ENCODE measurements at regions not wholly inside any gene's neighbourhood (a gene's known extent, or its start where the extent isn't known, plus 50 kb on each side); places are given as distances from the start of the nearest gene placed in this dataset.

GRCh38 chr12:107957459-107957858, 171.6 kb upstream of the WSCD2 start (continued):
- TF ChIP-seq HNF4A (conservative IDR thresholded peaks at IDR 0.05), result no peak

DNA sequence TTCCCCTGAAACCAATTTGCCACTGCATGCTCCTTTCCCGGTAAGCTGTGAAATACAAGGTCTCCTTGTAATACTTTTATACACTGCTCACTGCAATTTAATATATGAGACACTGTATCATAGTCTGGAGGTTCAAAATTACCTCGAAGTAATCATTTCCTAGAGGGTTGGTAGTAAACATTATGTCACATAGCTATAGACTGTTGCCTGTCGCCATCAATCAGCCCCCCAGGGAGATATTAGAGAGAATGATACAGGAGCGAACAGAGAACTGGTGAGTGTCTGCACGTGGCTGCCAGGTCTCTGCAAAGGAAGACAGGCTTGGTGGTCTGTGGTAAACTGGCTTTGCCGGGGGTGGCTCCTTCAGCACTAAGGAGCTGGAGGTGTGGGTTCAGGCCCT, 165.5 kb upstream of the WSCD2 start:
- Histone ChIP-seq H3K4me1 (ENCODE audit: control insufficient read depth in 4 of 4, insufficient read depth in 4 of 4, low read length in 3 of 4) (no peaks in the 10 kb centered on the region), H3K9ac (ENCODE audit: low read depth in 1 of 2, low read length in 2 of 2) (no peak overlapping the region), H3K9me3 (ENCODE audit: control insufficient read depth in 4 of 4, low read length in 3 of 4) (peaks cover 0 to 3% (median 0%) of the 10 kb centered on the region in 4 donors), H3K36me3 (ENCODE audit: control insufficient read depth in 4 of 4, insufficient read depth in 3 of 4, low read depth in 1 of 4, low read length in 3 of 4) (no peaks in the 10 kb centered on the region), H3K27ac (ENCODE audit: low read depth in 1 of 2, low read length in 2 of 2) (no peak overlapping the region), H3K4me3 (ENCODE audit: low read depth in 1 of 3, low read length in 3 of 3) (no peak overlapping the region), H3K27me3 (ENCODE audit: control insufficient read depth in 4 of 4, insufficient read depth in 4 of 4, low read length in 3 of 4) (peaks cover 0 to 4% (median 2%) of the 10 kb centered on the region in 4 donors)
- DNase-seq (ENCODE audit: low spot score), result no peak
- TF ChIP-seq, protein P1, sequence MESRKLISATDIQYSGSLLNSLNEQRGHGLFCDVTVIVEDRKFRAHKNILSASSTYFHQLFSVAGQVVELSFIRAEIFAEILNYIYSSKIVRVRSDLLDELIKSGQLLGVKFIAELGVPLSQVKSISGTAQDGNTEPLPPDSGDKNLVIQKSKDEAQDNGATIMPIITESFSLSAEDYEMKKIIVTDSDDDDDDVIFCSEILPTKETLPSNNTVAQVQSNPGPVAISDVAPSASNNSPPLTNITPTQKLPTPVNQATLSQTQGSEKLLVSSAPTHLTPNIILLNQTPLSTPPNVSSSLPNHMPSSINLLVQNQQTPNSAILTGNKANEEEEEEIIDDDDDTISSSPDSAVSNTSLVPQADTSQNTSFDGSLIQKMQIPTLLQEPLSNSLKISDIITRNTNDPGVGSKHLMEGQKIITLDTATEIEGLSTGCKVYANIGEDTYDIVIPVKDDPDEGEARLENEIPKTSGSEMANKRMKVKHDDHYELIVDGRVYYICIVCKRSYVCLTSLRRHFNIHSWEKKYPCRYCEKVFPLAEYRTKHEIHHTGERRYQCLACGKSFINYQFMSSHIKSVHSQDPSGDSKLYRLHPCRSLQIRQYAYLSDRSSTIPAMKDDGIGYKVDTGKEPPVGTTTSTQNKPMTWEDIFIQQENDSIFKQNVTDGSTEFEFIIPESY (IDR thresholded peaks at IDR 0.05), result no peak
- TF ChIP-seq HNF4G (IDR thresholded peaks at IDR 0.05) (no peak), ATF3 (IDR thresholded peaks at IDR 0.05) (no peak), HNF4A (conservative IDR thresholded peaks at IDR 0.05) (no peak), SP1 (IDR thresholded peaks at IDR 0.05) (no peak), RAD21 (IDR thresholded peaks at IDR 0.05) (no peak), JUND (IDR thresholded peaks at IDR 0.05) (no peak), FOXA2 (IDR thresholded peaks at IDR 0.05) (no peak), TAF1 (conservative IDR thresholded peaks at IDR 0.05) (no peak)
- TF ChIP-seq, protein P2, sequence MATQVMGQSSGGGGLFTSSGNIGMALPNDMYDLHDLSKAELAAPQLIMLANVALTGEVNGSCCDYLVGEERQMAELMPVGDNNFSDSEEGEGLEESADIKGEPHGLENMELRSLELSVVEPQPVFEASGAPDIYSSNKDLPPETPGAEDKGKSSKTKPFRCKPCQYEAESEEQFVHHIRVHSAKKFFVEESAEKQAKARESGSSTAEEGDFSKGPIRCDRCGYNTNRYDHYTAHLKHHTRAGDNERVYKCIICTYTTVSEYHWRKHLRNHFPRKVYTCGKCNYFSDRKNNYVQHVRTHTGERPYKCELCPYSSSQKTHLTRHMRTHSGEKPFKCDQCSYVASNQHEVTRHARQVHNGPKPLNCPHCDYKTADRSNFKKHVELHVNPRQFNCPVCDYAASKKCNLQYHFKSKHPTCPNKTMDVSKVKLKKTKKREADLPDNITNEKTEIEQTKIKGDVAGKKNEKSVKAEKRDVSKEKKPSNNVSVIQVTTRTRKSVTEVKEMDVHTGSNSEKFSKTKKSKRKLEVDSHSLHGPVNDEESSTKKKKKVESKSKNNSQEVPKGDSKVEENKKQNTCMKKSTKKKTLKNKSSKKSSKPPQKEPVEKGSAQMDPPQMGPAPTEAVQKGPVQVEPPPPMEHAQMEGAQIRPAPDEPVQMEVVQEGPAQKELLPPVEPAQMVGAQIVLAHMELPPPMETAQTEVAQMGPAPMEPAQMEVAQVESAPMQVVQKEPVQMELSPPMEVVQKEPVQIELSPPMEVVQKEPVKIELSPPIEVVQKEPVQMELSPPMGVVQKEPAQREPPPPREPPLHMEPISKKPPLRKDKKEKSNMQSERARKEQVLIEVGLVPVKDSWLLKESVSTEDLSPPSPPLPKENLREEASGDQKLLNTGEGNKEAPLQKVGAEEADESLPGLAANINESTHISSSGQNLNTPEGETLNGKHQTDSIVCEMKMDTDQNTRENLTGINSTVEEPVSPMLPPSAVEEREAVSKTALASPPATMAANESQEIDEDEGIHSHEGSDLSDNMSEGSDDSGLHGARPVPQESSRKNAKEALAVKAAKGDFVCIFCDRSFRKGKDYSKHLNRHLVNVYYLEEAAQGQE (IDR thresholded peaks at IDR 0.05), result no peak
- TF ChIP-seq, protein P3, sequence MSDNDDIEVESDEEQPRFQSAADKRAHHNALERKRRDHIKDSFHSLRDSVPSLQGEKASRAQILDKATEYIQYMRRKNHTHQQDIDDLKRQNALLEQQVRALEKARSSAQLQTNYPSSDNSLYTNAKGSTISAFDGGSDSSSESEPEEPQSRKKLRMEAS (IDR thresholded peaks at IDR 0.05), result no peak
- WGBS, result 64% methylated on average over 6 of the region's 6 CpGs

DNA sequence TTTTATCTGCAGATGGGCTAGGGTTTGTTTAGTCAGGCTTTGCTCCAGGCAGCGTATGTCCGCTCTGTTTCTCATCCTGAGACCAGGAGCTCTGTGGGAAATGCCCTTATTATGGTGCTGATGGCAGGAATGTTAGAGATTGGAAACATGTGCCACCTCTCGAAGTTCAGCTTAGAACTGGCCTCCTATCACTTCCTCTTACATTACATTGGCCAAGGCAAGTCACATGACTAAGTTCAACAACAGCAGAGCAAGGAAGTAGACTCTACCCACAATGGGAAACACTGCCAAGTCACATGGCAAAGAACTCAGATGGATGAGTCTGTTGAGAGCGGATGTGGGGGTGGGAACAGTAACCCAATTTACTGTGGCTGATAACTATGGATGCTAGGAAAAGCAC, 161.9 kb upstream of the WSCD2 start:
- Histone ChIP-seq H3K36me3 (ENCODE audit: control insufficient read depth in 4 of 4, insufficient read depth in 3 of 4, low read depth in 1 of 4, low read length in 3 of 4) (no peaks in the 10 kb centered on the region), H3K27me3 (ENCODE audit: control insufficient read depth in 4 of 4, insufficient read depth in 4 of 4, low read length in 3 of 4) (peaks cover 0 to 9% (median 1%) of the 10 kb centered on the region in 4 donors), H3K4me3 (ENCODE audit: low read depth in 1 of 3, low read length in 3 of 3) (no peak overlapping the region), H3K9ac (ENCODE audit: low read depth in 1 of 2, low read length in 2 of 2) (no peak overlapping the region), H3K27ac (ENCODE audit: low read depth in 1 of 2, low read length in 2 of 2) (no peak overlapping the region), H3K4me1 (ENCODE audit: control insufficient read depth in 4 of 4, insufficient read depth in 4 of 4, low read length in 3 of 4) (no peaks in the 10 kb centered on the region), H3K9me3 (ENCODE audit: control insufficient read depth in 4 of 4, low read length in 3 of 4) (peaks cover 0 to 3% (median 0%) of the 10 kb centered on the region in 4 donors)
- TF ChIP-seq JUND (IDR thresholded peaks at IDR 0.05) (no peak), GABPA (IDR thresholded peaks at IDR 0.05 in 1 of 2, conservative IDR thresholded peaks at IDR 0.05 in 1 of 2) (no peak), EGR1 (IDR thresholded peaks at IDR 0.05; ENCODE audit: low read depth in 2 of 2) (no peak), SP1 (IDR thresholded peaks at IDR 0.05) (no peak)
- TF ChIP-seq, protein P3 (IDR thresholded peaks at IDR 0.05), result no peak
- no peak for DNase-seq (ENCODE audit: low spot score)
- 69% methylated on average over 4 of the region's 4 CpGs for WGBS
